Activated CD4-positive, alpha-beta memory T cell treated with anti-CD3 and anti-CD28 coated beads for 36 hours (primary cell): ENCODE measurements at regions not wholly inside any gene's neighbourhood (a gene's known extent, or its start where the extent isn't known, plus 50 kb on each side); places are given as distances from the start of the nearest gene placed in this dataset.

Experiments
- CTCF ChIA-PET: fragments of 350-600 bp; sonication (Branson Sonifier 250); formaldehyde crosslinking; loops from one replicate; lab custom pipeline; 2021; ENCODE audit warnings: antibody characterized with exemption, inconsistent platforms; lab: Charles Lee
- POLR2A ChIA-PET: fragments of 350-600 bp; sonication (Branson Sonifier 250); formaldehyde crosslinking; loops from one replicate; lab custom pipeline; 2021; ENCODE audit warnings: antibody characterized with exemption; lab: Charles Lee
- DNase-seq: peaks from one replicate; pipeline ENCODE4 v3.0.0-alpha.2; 2020
- H3K27ac Mint-ChIP-seq: one replicate; pipeline ENCODE4 v1.8.0; 2021; ENCODE audit warnings: mixed read lengths
- H3K27me3 Mint-ChIP-seq: one replicate; pipeline ENCODE4 v1.8.0; 2021; ENCODE audit warnings: mixed read lengths
- H3K36me3 Mint-ChIP-seq: one replicate; pipeline ENCODE4 v1.8.0; 2021; ENCODE audit warnings: mixed read lengths
- H3K4me1 Mint-ChIP-seq: one replicate; pipeline ENCODE4 v1.8.0; 2021; ENCODE audit warnings: low read depth, mixed read lengths
- H3K4me3 Mint-ChIP-seq: one replicate; pipeline ENCODE4 v1.8.0; 2021; ENCODE audit warnings: mild to moderate bottlenecking, mixed read lengths
- H3K9me3 Mint-ChIP-seq: one replicate; pipeline ENCODE4 v1.8.0; 2021; ENCODE audit warnings: mixed read lengths
- intact Hi-C: fragments of 100-400 bp; cut with micrococcal nuclease; formaldehyde crosslinking; loops from one replicate; pipeline ENCODE4 v1.15.1; 2023

GRCh38 chr20:54710341-54710740, 234.9 kb downstream of the DOK5 start:
- DNase-seq = no peak
- H3K9me3 Mint-ChIP-seq = no peaks in the 10 kb centered on the region
- ChIA-PET CTCF (no interaction called here), POLR2A (no interaction called here)
- H3K36me3 Mint-ChIP-seq = no peaks in the 10 kb centered on the region
- intact Hi-C loops = no loop called here
- H3K27ac Mint-ChIP-seq = no peak overlapping the region
- no peaks in the 10 kb centered on the region for H3K4me1 Mint-ChIP-seq
- H3K4me3 Mint-ChIP-seq = no peak overlapping the region
- H3K27me3 Mint-ChIP-seq = peaks cover 5% of the 10 kb centered on the region

- CTCF ChIA-PET = no interaction called here
- no peaks in the 10 kb centered on the region for H3K36me3 Mint-ChIP-seq
- no peaks in the 10 kb centered on the region for H3K9me3 Mint-ChIP-seq
- no peak overlapping the region for H3K4me3 Mint-ChIP-seq
- H3K4me1 Mint-ChIP-seq = no peaks in the 10 kb centered on the region
- no peak for DNase-seq
- intact Hi-C loops = no loop called here
- POLR2A ChIA-PET = no interaction called here
- H3K27me3 Mint-ChIP-seq = peaks cover 5% of the 10 kb centered on the region
- no peak overlapping the region for H3K27ac Mint-ChIP-seq
Observed at GRCh38 chr20:54708229-54708628, 232.8 kb downstream of the DOK5 start.

- no peak for DNase-seq
- peaks cover 5% of the 10 kb centered on the region for H3K27me3 Mint-ChIP-seq
- no peak overlapping the region for H3K27ac Mint-ChIP-seq
- no peaks in the 10 kb centered on the region for H3K4me1 Mint-ChIP-seq
- CTCF ChIA-PET = no interaction called here
- no peak overlapping the region for H3K4me3 Mint-ChIP-seq
- no peaks in the 10 kb centered on the region for H3K9me3 Mint-ChIP-seq
- POLR2A ChIA-PET = no interaction called here
- H3K36me3 Mint-ChIP-seq = no peaks in the 10 kb centered on the region
- intact Hi-C loops = no loop called here
Observed at GRCh38 chr20:54707801-54708200, 232.4 kb downstream of the DOK5 start.

- DNase-seq = no peak
- ChIA-PET POLR2A (no interaction called here), CTCF (no interaction called here)
- H3K9me3 Mint-ChIP-seq = no peaks in the 10 kb centered on the region
- H3K4me3 Mint-ChIP-seq = no peak overlapping the region
- H3K27ac Mint-ChIP-seq = no peak overlapping the region
- H3K27me3 Mint-ChIP-seq = peaks cover 5% of the 10 kb centered on the region
- no peaks in the 10 kb centered on the region for H3K4me1 Mint-ChIP-seq
- no peaks in the 10 kb centered on the region for H3K36me3 Mint-ChIP-seq
- intact Hi-C loops = no loop called here
Observed at GRCh38 chr20:54706581-54706980, 231.2 kb downstream of the DOK5 start.

- intact Hi-C loops = no loop called here
- no peak overlapping the region for H3K4me3 Mint-ChIP-seq
- no peak overlapping the region for H3K27ac Mint-ChIP-seq
- ChIA-PET POLR2A (no interaction called here), CTCF (no interaction called here)
- no peak for DNase-seq
- no peaks in the 10 kb centered on the region for H3K36me3 Mint-ChIP-seq
- H3K4me1 Mint-ChIP-seq = no peaks in the 10 kb centered on the region
- peaks cover 3% of the 10 kb centered on the region for H3K27me3 Mint-ChIP-seq
- H3K9me3 Mint-ChIP-seq = no peaks in the 10 kb centered on the region
Observed at GRCh38 chr20:54704032-54704635, 228.7 kb downstream of the DOK5 start.
